ENCODE measurements at regions not wholly inside any gene's neighbourhood (a gene's known extent, or its start where the extent isn't known, plus 50 kb on each side); places are given as distances from the start of the nearest gene placed in this dataset.
"Not testable (repeated sequence)": the region's sequence is repeated elsewhere in the genome, so short reads cannot be mapped to it uniquely, and the experiment has no call there.

- DNase-seq (ENCODE audit: low read depth), result peak; percentile 78
- TF ChIP-seq CTCF (conservative IDR thresholded peaks at IDR 0.05; ENCODE audit: control insufficient read depth, insufficient read depth, low read depth, low read length), result peak; percentile 97
- no peak overlapping the region for H3K4me3 ChIP-seq (ENCODE audit: control insufficient read depth, low read depth, low read length)
Observed at GRCh38 chr5:36739751-36740221, 133.4 kb downstream of the SLC1A3 start.

- no peak for TF ChIP-seq CTCF (conservative IDR thresholded peaks at IDR 0.05; ENCODE audit: control insufficient read depth, insufficient read depth, low read depth, low read length)
- H3K4me3 ChIP-seq (ENCODE audit: control insufficient read depth, low read depth, low read length), result no peak overlapping the region
- DNase-seq (ENCODE audit: low read depth), result no peak
Observed at GRCh38 chr5:36740259-36740898, 134.0 kb downstream of the SLC1A3 start.

- no peak for DNase-seq (ENCODE audit: low read depth)
- no peak for TF ChIP-seq CTCF (conservative IDR thresholded peaks at IDR 0.05; ENCODE audit: control insufficient read depth, insufficient read depth, low read depth, low read length)
- H3K4me3 ChIP-seq (ENCODE audit: control insufficient read depth, low read depth, low read length), result no peak overlapping the region
Observed at GRCh38 chr5:36741128-36741527, 134.7 kb downstream of the SLC1A3 start.

- peak; percentile 59 for TF ChIP-seq CTCF (conservative IDR thresholded peaks at IDR 0.05; ENCODE audit: control insufficient read depth, insufficient read depth, low read depth, low read length)
- DNase-seq (ENCODE audit: low read depth), result peak; percentile 76
- H3K4me3 ChIP-seq (ENCODE audit: control insufficient read depth, low read depth, low read length), result peak overlapping the region; percentile 65
Observed at GRCh38 chr5:36743891-36744772, 132.4 kb upstream of the NIPBL start.

GRCh38 chr5:36744773-36745589 lies 131.6 kb upstream of the NIPBL start:
- no peak for TF ChIP-seq CTCF (conservative IDR thresholded peaks at IDR 0.05; ENCODE audit: control insufficient read depth, insufficient read depth, low read depth, low read length)
- H3K4me3 ChIP-seq (ENCODE audit: control insufficient read depth, low read depth, low read length), result peak overlapping the region; percentile 65
- DNase-seq (ENCODE audit: low read depth), result peak; percentile 35

GRCh38 chr5:36747794-36748193 lies 128.8 kb upstream of the NIPBL start:
- H3K4me3 ChIP-seq (ENCODE audit: control insufficient read depth, low read depth, low read length); DNase-seq (ENCODE audit: low read depth): not testable (repeated sequence)
